HG03060 (cell line): ENCODE measurements at regions not wholly inside any gene's neighbourhood (a gene's known extent, or its start where the extent isn't known, plus 50 kb on each side); places are given as distances from the start of the nearest gene placed in this dataset.
"Not testable (repeated sequence)": the region's sequence is repeated elsewhere in the genome, so short reads cannot be mapped to it uniquely, and the experiment has no call there.

Source experiments
- ATAC-seq: cut with Tn5 transposase; IDR thresholded peaks from one replicate; pipeline ENCODE4 v1.9.1; 2021; ENCODE audit warnings: low read depth, moderate number of reproducible peaks; ENCODE audit not compliant: unreplicated experiment

DNA sequence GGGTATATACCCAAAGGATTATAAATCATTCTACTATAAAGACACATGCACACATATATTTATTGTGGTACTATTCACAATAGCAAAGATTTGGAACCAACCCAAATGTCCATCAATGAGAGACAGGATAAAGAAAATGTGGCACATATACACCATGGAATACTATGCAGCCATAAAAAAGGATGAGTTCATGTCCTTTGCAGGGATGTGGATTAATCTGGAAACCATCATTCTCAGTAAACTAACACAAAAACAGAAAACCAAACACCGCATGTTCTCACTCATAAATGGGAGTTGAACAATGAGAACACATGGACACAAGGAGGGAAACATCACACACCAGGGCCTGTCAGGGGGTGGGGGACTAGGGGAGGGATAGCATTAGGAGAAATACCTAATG is 281.4 kb upstream of the TBX18 start:
- not testable (repeated sequence) for ATAC-seq

DNA sequence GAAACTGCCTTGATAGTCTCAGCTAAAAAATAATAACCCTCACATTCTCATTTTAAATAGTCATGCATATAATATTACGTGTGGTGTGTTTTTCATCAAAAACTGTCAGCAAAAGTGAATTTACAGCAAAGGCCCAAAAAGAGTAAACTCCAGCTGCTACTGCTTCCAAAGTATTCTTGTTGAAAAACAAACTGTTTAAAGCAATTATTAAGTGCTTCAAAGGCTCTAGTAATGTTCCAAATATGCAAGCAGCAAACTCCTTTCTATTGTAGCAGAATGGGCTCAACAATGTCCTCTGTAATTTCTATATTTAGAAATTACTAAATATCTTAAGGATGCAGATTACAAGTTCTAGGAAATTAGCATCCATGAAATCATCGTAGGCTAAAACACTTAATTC is 280.0 kb upstream of the TBX18 start:
- ATAC-seq: no peak

DNA sequence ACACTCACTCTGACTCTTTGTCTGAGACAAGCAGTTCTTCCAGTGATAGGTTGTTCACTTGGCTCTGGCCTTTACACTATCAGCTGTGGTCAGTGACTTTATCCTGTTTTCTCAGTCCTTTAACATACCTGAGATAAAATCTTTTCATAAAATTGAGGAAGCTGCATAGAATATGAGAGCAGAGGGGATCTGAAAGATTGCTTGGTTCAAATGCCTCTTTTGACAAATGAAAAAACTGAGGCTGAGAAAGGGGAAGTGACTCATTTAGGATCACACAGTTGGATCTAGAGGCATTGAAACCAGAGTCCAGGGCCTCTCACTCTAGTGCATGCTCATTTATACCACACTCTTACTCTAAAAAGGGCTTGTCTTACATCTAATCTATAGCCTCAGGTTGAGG is 277.0 kb upstream of the TBX18 start:
- no peak for ATAC-seq

DNA sequence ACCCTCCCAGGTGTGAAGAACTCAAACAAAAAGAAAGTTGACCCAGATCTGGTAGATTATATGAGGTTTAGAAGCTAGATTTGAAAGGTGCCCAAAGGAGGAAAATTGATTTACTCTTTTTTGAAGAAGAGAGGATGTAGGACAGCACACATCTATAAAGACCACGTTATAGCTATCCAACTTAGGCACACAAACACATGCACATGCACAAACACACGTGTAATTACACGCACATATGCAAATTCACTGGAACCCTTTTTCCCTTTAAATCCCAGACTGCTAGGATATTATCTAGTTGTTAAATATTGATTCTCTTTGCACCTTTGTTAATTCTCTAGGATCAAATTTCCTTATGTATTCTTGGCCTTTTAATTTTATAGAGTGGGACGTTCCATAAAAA is 272.8 kb upstream of the TBX18 start:
- ATAC-seq: no peak

DNA sequence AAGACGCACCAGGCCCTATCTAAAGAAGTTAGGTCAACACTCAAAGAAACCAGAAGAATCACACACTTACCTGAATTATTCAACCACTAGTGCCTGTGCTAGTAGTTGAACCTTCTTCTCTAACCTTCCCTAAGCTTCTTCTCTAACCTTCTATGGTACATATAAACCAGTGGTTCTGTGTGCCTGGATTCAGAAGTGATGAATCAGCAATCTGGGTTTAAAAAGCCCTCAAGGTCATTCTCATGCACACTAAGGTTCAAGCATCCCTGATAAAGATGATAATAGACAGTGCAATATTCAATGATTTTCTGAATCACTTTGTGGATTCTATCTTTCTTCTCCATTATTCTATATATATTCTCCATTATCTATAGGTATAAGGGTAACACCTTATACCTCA is 271.4 kb upstream of the TBX18 start:
- no peak for ATAC-seq

DNA sequence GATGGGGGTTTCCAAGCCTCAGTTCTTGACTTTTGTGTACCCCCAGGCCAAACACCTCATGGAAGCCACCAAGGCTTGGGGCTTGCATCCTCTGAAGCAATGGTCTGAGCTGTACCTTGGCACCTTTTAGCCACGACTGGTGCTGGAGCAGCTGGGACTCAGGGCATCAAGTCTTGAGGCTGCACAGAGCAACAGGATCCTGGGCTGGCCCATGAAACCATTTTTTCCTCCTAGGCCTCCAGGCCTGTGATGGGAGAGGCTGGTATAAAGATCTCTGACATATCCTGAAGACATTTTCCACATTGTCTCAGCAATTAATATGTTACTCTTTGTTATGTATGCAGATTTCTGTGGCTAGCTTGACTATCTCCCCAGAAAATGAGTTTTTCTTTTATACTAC is 269.1 kb upstream of the TBX18 start:
- no peak for ATAC-seq

DNA sequence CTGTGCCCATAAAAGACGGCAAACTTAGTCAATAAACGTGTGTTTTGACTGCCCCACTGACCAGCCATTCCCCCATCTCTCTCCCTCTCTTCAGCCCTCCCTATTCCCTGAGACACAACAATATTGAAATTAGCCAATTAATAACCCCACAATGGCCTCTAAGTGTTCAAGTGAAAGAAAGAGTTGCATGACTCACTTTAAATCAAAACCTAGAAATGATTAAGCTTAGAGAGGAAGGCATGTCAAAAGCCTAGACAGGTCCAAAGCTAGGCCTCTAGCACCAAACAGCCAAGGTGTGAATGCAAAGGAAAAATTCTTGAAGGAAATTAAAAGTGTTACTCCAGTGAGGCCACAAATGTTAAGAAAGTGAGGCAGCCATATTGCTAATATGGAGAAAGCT is 261.6 kb upstream of the TBX18 start:
- ATAC-seq: no peak

DNA sequence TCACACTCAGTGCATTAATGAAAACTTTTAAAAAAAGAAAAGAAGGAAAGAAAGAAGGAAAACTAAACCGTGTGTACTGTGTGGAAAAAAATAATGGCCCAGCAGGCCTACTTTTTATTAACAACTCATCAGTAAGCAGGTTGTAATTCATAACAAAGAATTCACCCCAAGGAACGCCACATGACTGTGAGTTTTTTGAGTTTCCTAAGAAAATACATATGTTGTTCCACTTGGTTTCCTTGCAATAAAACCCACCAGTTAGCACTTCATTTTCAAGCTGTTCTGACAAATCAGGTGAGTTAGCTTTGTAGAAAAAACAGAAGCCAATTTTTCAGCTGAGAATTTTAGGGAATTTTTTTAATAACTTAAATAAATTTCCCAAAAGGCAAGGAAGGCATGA is 259.3 kb upstream of the TBX18 start:
- ATAC-seq: no peak

DNA sequence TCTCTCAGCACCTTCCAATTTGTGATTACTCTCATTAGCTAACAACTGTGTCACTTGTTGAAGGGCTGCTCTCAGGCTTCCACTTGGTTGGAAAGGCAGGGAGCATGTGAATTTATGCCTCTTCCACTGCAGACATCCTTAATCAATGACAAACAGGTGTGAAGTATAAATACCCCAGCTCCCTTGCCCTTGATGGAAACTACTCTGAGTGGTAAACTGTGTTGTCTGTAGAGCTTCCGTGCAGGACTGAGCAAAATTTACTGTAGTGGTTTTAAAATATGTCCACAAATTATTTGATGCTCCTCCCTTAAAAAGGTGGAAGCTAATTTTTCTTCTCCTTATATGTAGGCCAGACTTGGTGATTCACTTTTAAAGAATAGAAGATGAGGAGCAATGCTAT is 253.0 kb upstream of the TBX18 start:
- no peak for ATAC-seq

DNA sequence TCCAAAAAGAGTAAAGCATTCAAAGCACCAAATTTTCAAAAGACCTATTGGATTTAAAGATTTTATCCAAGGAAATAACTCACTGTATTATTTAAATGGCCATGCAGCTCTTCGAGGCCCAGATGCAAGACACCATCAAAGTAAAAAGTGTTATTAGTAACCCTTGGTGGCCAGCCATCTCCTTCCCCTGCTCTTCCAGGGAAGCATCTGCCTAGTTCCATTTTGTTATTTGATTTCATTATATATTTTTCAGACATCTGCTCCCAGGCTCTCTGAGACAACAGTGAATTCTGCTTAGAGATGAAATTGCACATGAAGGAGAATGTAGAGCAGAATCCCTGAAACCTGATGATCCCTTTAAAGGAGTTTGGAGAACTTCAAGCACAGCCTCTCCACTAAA is 252.3 kb upstream of the TBX18 start:
- ATAC-seq: no peak

DNA sequence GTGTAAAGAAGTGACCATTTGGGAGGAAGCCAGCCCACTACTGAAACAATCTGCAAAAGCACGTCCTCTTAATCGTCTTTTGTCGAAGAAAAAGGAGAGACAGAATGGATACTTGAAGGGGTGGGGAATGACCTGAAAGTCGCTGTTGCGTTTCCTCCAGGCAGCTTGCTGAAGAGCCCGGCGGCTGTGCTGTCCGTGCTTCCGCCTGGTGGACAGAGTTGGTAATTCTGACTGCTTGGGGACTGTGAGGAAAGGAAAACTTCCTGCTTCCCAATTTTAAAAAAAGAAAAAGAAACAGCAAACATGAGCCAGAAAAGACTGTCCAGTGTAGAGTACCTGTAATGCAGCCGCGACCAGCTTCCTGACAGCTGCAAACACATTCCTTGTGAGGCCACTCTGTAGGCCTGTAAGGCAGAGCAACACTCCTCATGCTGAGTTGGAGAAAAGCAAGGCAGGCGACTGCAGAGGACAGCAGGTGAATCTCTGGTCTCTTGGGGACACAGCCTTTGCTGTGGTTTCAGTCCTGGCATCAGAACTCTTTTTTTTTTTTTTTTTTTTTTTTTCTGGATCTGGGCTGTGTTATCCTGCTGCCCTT is 251.1 kb upstream of the TBX18 start:
- ATAC-seq: no peak

DNA sequence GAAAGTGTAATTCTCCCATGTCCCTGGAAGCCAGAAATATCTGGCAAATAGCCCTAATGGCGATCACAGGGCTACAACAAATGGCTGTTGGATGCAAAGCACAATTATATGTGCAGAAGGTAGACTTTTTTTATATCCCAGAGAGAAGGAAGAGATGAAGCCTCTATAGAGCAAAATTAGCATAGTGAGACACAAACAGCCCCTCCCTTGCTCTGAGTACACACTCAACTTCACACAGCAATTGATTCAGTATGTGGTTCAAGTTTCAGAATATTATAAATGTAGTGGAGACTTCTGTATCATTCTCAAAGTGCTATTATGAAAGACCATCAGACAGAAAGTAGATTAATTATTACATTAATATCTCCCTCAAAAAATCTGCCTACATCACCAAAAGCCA is 246.5 kb upstream of the TBX18 start:
- ATAC-seq: no peak

DNA sequence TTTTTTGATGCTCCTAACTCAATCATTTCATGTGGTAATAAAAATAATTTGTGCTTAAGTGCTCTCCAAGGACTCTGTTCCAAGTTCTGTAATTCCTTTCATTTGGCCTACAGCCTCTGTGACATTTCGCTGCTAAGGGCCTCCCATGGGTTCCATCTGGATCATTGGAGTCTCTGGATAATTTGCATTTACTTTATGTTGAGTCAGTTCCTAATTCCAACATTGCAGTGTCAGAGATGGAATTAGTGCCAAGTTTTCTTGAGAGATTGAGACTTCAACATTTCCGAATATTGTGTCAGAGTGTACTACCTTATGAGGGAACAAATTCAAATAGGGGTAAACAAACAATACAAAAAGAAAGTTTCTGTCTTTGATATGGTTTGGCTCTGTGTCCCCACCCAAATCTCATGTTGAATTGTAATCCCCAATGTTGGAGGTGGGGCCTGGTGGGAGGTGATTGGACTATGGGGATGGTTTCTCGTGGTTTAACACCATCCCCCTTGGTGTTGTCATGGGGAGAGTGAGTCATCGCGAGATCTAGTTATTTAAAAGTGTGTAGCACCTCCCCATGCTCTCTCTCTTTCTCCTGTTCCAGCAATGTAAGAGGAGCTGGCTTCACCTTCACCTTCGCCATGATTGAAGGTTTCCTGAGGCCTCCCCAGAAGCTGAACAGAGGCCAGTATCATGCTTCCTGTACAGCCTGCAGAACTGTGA is 244.1 kb upstream of the TBX18 start:
- ATAC-seq: no peak

DNA sequence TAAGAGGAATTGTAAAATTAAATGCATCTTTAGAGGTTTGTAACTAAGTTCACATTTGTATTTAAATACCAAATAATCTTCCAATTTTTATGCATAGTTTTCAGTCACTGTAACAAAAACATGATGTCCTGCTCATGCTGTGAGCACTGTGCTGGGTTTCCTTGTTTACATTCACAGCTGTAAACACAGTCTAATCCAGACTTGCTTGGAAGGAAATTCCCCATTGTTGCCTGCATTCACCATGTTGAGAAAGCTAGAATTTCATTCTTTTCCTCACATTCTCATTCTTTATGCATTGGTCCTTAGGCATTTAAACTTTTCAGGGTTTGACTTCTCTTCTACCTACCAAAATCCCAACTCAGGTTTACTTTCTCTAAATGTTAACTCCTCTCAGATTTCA is 242.0 kb upstream of the TBX18 start:
- no peak for ATAC-seq

DNA sequence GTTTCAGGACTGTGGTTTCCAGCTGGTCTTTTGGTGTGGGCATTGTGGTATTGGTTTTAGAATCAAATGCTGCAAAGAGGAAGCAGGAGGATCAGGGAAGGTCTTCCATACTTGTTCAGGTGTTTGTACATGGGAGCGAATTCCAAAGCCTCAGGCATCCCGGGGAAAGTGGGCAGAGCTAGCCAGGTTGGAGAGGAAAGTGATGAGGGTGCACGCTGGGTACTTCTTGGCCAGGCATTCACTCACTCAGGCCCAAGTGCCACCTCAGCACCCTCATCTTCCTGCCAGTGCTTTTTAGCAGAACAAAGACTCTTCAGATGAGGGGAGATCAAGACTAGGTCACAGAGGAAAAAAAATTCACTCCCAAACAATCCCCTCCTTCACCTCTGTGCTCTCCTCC is 241.1 kb upstream of the TBX18 start:
- ATAC-seq: no peak

DNA sequence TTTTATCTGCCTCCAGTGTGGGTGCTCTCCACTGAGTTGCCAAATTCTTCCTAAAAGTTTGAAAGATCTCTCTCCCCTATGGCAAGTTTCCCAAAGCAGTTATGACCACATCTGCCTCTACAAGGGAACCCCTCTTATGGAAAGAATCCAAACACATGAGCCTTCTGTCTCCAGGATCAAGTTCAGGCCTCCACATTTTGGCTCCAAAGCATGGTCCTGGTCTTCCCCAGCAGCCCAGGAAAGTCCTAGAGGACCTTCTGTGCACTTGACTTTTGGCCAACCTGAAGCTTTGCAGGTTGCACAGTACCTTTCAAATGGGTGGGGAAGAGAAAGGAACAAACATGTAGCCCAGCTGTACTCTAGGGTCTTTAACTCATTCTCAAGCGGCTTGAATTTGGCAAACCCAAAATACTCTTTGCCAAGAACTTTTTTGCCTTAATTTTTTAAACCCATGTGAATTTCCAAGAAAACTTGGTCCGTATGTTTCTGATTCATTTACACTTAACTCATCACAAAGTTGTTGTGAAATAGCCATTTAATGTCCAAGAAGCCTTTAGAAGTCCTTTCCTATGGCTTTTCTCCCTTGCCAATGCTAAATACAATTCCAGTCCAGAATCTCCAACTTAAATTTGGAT is 240.1 kb upstream of the TBX18 start:
- ATAC-seq: no peak

DNA sequence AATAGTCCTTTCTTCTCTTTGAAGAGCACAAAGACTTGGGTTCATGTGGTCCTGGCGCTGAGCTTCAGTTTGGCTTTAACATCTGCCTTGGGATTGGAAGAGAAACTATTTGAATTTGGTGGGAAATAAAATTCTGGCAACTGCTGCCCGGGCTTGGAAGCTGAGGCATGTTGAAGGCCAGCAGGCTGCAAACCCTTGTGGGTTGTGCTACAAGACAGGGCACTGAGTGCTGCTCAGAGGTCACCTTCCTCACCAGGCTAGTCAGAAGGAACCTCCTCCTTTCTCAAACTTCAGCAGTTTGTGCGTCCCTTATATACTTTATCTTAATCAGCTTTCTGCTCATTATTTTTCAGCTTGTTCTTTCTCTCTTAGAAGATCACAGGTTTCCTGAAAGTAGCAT is 238.4 kb upstream of the TBX18 start:
- ATAC-seq: no peak

DNA sequence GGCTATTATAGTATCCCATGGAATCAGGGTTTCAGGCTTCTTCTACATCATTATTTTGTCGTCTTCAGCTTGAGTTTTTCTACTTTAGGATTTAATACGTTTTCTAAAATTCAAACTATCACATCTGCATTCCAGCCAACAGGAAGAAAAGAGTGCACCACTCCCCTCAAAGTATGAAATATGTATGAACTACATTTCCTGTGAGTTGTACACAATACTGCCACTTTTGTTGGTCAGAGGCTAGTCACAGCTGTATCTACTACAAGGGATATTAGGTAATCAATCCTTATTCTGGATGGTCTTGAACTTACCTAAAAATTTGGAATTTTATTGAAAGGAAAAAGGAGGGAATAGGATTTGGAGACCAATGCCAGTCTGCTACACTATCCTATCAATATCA is 235.6 kb upstream of the TBX18 start:
- no peak for ATAC-seq

DNA sequence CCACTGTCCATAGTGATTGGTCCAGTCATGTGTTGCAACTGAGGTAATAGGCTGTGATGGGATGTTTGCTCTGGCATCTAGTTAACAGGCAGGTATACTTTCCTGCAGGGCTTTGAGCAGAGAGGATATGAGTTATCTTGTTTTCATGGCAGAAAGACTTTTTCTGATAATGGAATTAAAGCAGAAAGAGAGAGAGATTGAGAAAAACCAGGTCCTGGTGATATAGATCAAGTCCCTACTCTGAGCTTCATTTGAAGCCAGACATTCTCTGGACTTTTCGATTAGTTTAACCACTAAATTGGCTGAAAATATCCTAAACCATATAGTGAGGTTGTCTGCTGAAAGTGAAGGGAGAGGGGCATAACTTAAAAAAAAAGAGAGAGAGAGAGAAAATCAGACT is 233.8 kb upstream of the TBX18 start:
- ATAC-seq: no peak

DNA sequence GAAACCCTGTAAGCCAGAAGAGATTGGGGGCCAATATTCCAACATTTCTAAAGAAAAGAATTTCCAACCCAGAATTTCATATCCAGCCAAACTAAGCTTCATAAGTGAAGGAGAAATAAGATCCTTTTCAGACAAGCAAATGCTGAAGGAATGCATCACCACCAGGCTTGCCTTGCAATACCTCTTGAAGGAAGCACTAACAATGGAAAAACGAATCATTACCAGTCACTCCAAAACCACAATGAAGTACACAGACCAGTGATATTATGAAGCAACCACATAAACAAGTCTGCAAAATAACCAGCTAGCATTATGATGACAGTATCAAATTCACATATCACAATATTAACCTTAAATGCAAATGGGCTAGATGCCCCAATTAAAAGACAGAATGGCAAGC is 224.4 kb upstream of the TBX18 start:
- not testable (repeated sequence) for ATAC-seq

DNA sequence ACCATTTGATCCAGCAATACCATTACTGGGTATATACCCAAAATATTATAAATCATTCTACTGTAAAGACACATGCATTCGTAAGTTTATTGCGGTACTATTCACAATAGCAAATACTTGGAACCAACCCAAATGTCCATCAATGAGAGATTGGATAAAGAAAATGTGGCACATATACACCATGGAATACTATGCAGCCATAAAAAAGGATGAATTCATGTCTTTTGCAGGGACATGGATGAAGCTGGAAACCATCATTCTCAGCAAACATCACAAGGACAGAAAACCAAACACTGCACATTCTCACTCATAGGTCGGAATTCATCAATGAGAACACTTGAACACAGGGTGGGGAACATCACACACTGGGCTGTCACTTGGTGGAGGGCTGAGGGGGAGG is 221.1 kb upstream of the TBX18 start:
- not testable (repeated sequence) for ATAC-seq

DNA sequence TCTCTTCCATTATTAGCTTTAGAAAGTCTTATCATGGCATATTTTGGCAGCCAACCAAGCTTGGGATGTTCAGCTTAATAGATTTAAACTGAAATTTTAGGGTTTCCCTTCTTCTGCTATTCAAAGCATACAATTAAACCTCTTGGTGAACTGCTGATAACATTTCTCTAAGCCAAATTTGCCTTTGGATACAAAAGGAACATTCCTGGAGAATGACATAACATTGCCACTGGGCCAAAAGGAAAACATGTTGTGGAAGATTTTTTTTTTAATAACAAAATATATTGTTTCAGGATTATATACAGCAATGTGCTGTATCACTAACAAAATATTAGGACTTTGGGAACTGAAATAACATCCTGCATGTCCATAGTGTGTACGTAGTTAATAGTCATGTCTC is 215.1 kb upstream of the TBX18 start:
- no peak for ATAC-seq
